ENCODE measurements at regions not wholly inside any gene's neighbourhood (a gene's known extent, or its start where the extent isn't known, plus 50 kb on each side); places are given as distances from the start of the nearest gene placed in this dataset.

DNA sequence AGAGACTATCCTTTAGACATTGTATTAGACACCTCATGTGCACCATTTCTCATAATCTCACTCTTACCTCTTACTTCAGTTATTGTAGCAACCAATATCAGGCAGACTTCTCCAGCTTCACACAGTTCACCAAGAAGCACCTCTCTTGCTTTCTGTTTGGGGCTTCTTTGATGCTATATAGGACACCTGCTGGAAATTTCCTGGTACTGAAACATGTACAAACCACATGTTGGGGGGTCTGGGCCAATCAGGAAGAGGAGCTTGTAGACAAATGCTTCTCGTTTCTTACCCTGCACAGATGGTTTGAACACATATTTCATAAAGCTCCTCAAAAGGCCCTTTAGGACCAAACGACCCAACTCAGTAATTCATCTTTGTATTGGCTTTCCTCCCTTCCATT, 212.1 kb downstream of the IZUMO3 start:
- TF ChIP-seq, protein P1, sequence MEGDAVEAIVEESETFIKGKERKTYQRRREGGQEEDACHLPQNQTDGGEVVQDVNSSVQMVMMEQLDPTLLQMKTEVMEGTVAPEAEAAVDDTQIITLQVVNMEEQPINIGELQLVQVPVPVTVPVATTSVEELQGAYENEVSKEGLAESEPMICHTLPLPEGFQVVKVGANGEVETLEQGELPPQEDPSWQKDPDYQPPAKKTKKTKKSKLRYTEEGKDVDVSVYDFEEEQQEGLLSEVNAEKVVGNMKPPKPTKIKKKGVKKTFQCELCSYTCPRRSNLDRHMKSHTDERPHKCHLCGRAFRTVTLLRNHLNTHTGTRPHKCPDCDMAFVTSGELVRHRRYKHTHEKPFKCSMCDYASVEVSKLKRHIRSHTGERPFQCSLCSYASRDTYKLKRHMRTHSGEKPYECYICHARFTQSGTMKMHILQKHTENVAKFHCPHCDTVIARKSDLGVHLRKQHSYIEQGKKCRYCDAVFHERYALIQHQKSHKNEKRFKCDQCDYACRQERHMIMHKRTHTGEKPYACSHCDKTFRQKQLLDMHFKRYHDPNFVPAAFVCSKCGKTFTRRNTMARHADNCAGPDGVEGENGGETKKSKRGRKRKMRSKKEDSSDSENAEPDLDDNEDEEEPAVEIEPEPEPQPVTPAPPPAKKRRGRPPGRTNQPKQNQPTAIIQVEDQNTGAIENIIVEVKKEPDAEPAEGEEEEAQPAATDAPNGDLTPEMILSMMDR (IDR thresholded peaks at IDR 0.05) = no peak
- TF ChIP-seq POLR2A (IDR thresholded peaks at IDR 0.05) = no peak
